ENCODE measurements at regions not wholly inside any gene's neighbourhood (a gene's known extent, or its start where the extent isn't known, plus 50 kb on each side); places are given as distances from the start of the nearest gene placed in this dataset.

GRCh38 chr1:60402216-60402615, 328.6 kb upstream of the C1orf87 start:
- no peak overlapping the region for H3K27ac Mint-ChIP-seq (ENCODE audit: unreplicated experiment)

GRCh38 chr1:60394436-60394835, 320.9 kb upstream of the C1orf87 start:
- H3K27ac Mint-ChIP-seq (ENCODE audit: unreplicated experiment), result no peak overlapping the region
- H3K4me1 Mint-ChIP-seq (ENCODE audit: unreplicated experiment), result no peaks in the 10 kb centered on the region
- no peak for DNase-seq (ENCODE audit: low spot score)
- no peaks in the 10 kb centered on the region for H3K9me3 Mint-ChIP-seq (ENCODE audit: unreplicated experiment)
- H3K36me3 Mint-ChIP-seq (ENCODE audit: low read depth, unreplicated experiment), result no peaks in the 10 kb centered on the region
- no peak overlapping the region for H3K4me3 Mint-ChIP-seq (ENCODE audit: unreplicated experiment)
- no peak for TF ChIP-seq CTCF (IDR thresholded peaks at IDR 0.05; ENCODE audit: unreplicated experiment)
- H3K27me3 Mint-ChIP-seq (ENCODE audit: unreplicated experiment), result no peaks in the 10 kb centered on the region

More at GRCh38 chr1:60402216-60402615, 328.6 kb upstream of the C1orf87 start:
- no peak for TF ChIP-seq CTCF (IDR thresholded peaks at IDR 0.05; ENCODE audit: unreplicated experiment)
- no peaks in the 10 kb centered on the region for H3K36me3 Mint-ChIP-seq (ENCODE audit: low read depth, unreplicated experiment)
- no peak for DNase-seq (ENCODE audit: low spot score)
- H3K27me3 Mint-ChIP-seq (ENCODE audit: unreplicated experiment), result no peaks in the 10 kb centered on the region
- H3K4me3 Mint-ChIP-seq (ENCODE audit: unreplicated experiment), result no peak overlapping the region
- H3K9me3 Mint-ChIP-seq (ENCODE audit: unreplicated experiment), result peaks cover 5% of the 10 kb centered on the region
- H3K4me1 Mint-ChIP-seq (ENCODE audit: unreplicated experiment), result no peaks in the 10 kb centered on the region

GRCh38 chr1:60390593-60391282, 317.2 kb upstream of the C1orf87 start:
- H3K4me1 Mint-ChIP-seq (ENCODE audit: unreplicated experiment), result no peaks in the 10 kb centered on the region
- no peak overlapping the region for H3K27ac Mint-ChIP-seq (ENCODE audit: unreplicated experiment)
- no peak for DNase-seq (ENCODE audit: low spot score)
- H3K36me3 Mint-ChIP-seq (ENCODE audit: low read depth, unreplicated experiment), result no peaks in the 10 kb centered on the region
- H3K9me3 Mint-ChIP-seq (ENCODE audit: unreplicated experiment), result no peaks in the 10 kb centered on the region
- TF ChIP-seq CTCF (IDR thresholded peaks at IDR 0.05; ENCODE audit: unreplicated experiment), result no peak
- no peak overlapping the region for H3K4me3 Mint-ChIP-seq (ENCODE audit: unreplicated experiment)
- no peaks in the 10 kb centered on the region for H3K27me3 Mint-ChIP-seq (ENCODE audit: unreplicated experiment)

GRCh38 chr1:60388092-60388987, 314.8 kb upstream of the C1orf87 start:
- no peak for TF ChIP-seq CTCF (IDR thresholded peaks at IDR 0.05; ENCODE audit: unreplicated experiment)
- H3K4me1 Mint-ChIP-seq (ENCODE audit: unreplicated experiment), result no peaks in the 10 kb centered on the region
- H3K27ac Mint-ChIP-seq (ENCODE audit: unreplicated experiment), result no peak overlapping the region
- no peak overlapping the region for H3K4me3 Mint-ChIP-seq (ENCODE audit: unreplicated experiment)
- no peaks in the 10 kb centered on the region for H3K36me3 Mint-ChIP-seq (ENCODE audit: low read depth, unreplicated experiment)
- H3K9me3 Mint-ChIP-seq (ENCODE audit: unreplicated experiment), result no peaks in the 10 kb centered on the region
- H3K27me3 Mint-ChIP-seq (ENCODE audit: unreplicated experiment), result no peaks in the 10 kb centered on the region
- no peak for DNase-seq (ENCODE audit: low spot score)

- no peak for TF ChIP-seq CTCF (IDR thresholded peaks at IDR 0.05; ENCODE audit: unreplicated experiment)
- DNase-seq (ENCODE audit: low spot score), result no peak
- H3K27me3 Mint-ChIP-seq (ENCODE audit: unreplicated experiment), result no peaks in the 10 kb centered on the region
- H3K27ac Mint-ChIP-seq (ENCODE audit: unreplicated experiment), result no peak overlapping the region
- H3K4me3 Mint-ChIP-seq (ENCODE audit: unreplicated experiment), result no peak overlapping the region
- H3K9me3 Mint-ChIP-seq (ENCODE audit: unreplicated experiment), result no peaks in the 10 kb centered on the region
- H3K36me3 Mint-ChIP-seq (ENCODE audit: low read depth, unreplicated experiment), result no peaks in the 10 kb centered on the region
- H3K4me1 Mint-ChIP-seq (ENCODE audit: unreplicated experiment), result no peaks in the 10 kb centered on the region
Measured at GRCh38 chr1:60387175-60387574, 313.6 kb upstream of the C1orf87 start.

Data from endothelial cell (in vitro differentiated cells).